ENCODE measurements at regions not wholly inside any gene's neighbourhood (a gene's known extent, or its start where the extent isn't known, plus 50 kb on each side); places are given as distances from the start of the nearest gene placed in this dataset.

- TF ChIP-seq POLR2AphosphoS5 (IDR thresholded peaks at IDR 0.05; ENCODE audit: insufficient read depth in 1 of 2, low read depth in 1 of 2) (no peak), CTCF (IDR thresholded peaks at IDR 0.05) (no peak), POLR2A (IDR thresholded peaks at IDR 0.05) (no peak)
- H3K36me3 ChIP-seq: no peaks in the 10 kb centered on the region
- intact Hi-C loops (cut with DNase I): no loop called here
Measured at GRCh38 chr4:170671171-170671570, 581.4 kb upstream of the AADAT start.

GRCh38 chr4:170667814-170668213 is 578.1 kb upstream of the AADAT start:
- Histone ChIP-seq H3K4me3 (no peak overlapping the region), H3K36me3 (no peaks in the 10 kb centered on the region), H3K4me1 (no peaks in the 10 kb centered on the region), H3K9me3 (no peaks in the 10 kb centered on the region), H3K27me3 (no peaks in the 10 kb centered on the region), H3K27ac (no peak overlapping the region)
- DNase-seq (ENCODE audit: extremely low spot score in 2 of 2): no peak
- intact Hi-C loops (cut with DNase I): no loop called here
- TF ChIP-seq POLR2A (IDR thresholded peaks at IDR 0.05) (no peak), POLR2AphosphoS5 (IDR thresholded peaks at IDR 0.05; ENCODE audit: insufficient read depth in 1 of 2, low read depth in 1 of 2) (no peak), CTCF (IDR thresholded peaks at IDR 0.05) (no peak)

More at GRCh38 chr4:170671171-170671570, 581.4 kb upstream of the AADAT start:
- Histone ChIP-seq H3K4me1 (no peaks in the 10 kb centered on the region), H3K4me3 (no peak overlapping the region), H3K27ac (no peak overlapping the region), H3K27me3 (no peaks in the 10 kb centered on the region), H3K9me3 (no peaks in the 10 kb centered on the region)
- DNase-seq (ENCODE audit: extremely low spot score in 2 of 2): no peak

GRCh38 chr4:170666909-170667308 is 577.2 kb upstream of the AADAT start:
- intact Hi-C loops (cut with DNase I): no loop called here
- H3K36me3 ChIP-seq: no peaks in the 10 kb centered on the region

GRCh38 chr4:170662250-170662649 is 572.5 kb upstream of the AADAT start:
- no peak for DNase-seq (ENCODE audit: extremely low spot score in 2 of 2)
- H3K4me3 ChIP-seq: no peak overlapping the region
- H3K27ac ChIP-seq: no peak overlapping the region

More at GRCh38 chr4:170666909-170667308, 577.2 kb upstream of the AADAT start:
- no peaks in the 10 kb centered on the region for H3K4me1 ChIP-seq
- DNase-seq (ENCODE audit: extremely low spot score in 2 of 2): no peak
- H3K27me3 ChIP-seq: no peaks in the 10 kb centered on the region
- H3K9me3 ChIP-seq: no peaks in the 10 kb centered on the region
- TF ChIP-seq POLR2AphosphoS5 (IDR thresholded peaks at IDR 0.05; ENCODE audit: insufficient read depth in 1 of 2, low read depth in 1 of 2): no peak
- no peak for TF ChIP-seq CTCF (IDR thresholded peaks at IDR 0.05)
- TF ChIP-seq POLR2A (IDR thresholded peaks at IDR 0.05): no peak
- H3K27ac ChIP-seq: no peak overlapping the region
- no peak overlapping the region for H3K4me3 ChIP-seq

More at GRCh38 chr4:170662250-170662649, 572.5 kb upstream of the AADAT start:
- TF ChIP-seq POLR2AphosphoS5 (IDR thresholded peaks at IDR 0.05; ENCODE audit: insufficient read depth in 1 of 2, low read depth in 1 of 2) (no peak), POLR2A (IDR thresholded peaks at IDR 0.05) (no peak), CTCF (IDR thresholded peaks at IDR 0.05) (no peak)
- H3K4me1 ChIP-seq: no peaks in the 10 kb centered on the region
- H3K36me3 ChIP-seq: no peaks in the 10 kb centered on the region
- no peaks in the 10 kb centered on the region for H3K27me3 ChIP-seq
- intact Hi-C loops (cut with DNase I): no loop called here
- H3K9me3 ChIP-seq: no peaks in the 10 kb centered on the region
